Left lung (tissue), 4 donors: ENCODE measurements at regions not wholly inside any gene's neighbourhood (a gene's known extent, or its start where the extent isn't known, plus 50 kb on each side); places are given as distances from the start of the nearest gene placed in this dataset.

ENCODE experiments used
- ATAC-seq: fragments of 200-7000 bp; cut with Tn5 transposase; one replicate; pipeline ENCODE4 v1.9.1; 2020; ENCODE audit warnings: moderate library complexity
- DNase-seq, 4 donors: peaks; one replicate each; pipeline ENCODE4 v3.0.0-alpha.2; 2013 to 2020
- H3K27ac ChIP-seq, 2 donors: fragments of 200-600 bp; sonication (generic) in 1 of 2; one replicate each; pipeline versions ENCODE4 v1.5.0 to v1.8.0; 2020 to 2021
- H3K27me3 ChIP-seq, 2 donors: fragments of 200-600 bp; sonication (generic) in 1 of 2; one replicate each; pipeline versions ENCODE4 v1.5.0 to v1.8.0; 2020 to 2021
- H3K36me3 ChIP-seq, 2 donors: fragments of 200-600 bp; sonication (generic) in 1 of 2; one replicate each; pipeline versions ENCODE4 v1.5.0 to v1.8.0; 2020 to 2021
- H3K4me1 ChIP-seq, 2 donors: fragments of 200-600 bp; one replicate each; pipeline ENCODE4 v1.8.0; 2021
- H3K4me3 ChIP-seq, 2 donors: fragments of 200-600 bp; sonication (generic) in 1 of 2; one replicate each; pipeline versions ENCODE4 v1.5.0 to v1.8.0; 2020 to 2021; ENCODE audit warnings: mild to moderate bottlenecking in 1 of 2
- H3K9me3 ChIP-seq, 2 donors: fragments of 200-600 bp; sonication (generic) in 1 of 2; one replicate each; pipeline versions ENCODE4 v1.5.0 to v1.8.0; 2020 to 2021
- intact Hi-C, 2 donors: fragments of 100-400 bp; cut with DNase I; formaldehyde crosslinking; loops; one replicate each; pipeline versions ENCODE4 v1.11.2 to v1.14.2; 2022
- TF ChIP-seq, protein P1 (sequence below), 2 donors: fragments of 200-600 bp; sonication (generic) in 1 of 2; IDR thresholded peaks; one replicate each; pipeline versions ENCODE4 v1.5.0 to v1.8.0; 2021; ENCODE audit warnings: antibody characterized with exemption in 2 of 2
- donor health status: DM: no; HTN: yes; CAD: no.
- donor health status: DM: no; HTN: no; CAD: no.

DNA sequence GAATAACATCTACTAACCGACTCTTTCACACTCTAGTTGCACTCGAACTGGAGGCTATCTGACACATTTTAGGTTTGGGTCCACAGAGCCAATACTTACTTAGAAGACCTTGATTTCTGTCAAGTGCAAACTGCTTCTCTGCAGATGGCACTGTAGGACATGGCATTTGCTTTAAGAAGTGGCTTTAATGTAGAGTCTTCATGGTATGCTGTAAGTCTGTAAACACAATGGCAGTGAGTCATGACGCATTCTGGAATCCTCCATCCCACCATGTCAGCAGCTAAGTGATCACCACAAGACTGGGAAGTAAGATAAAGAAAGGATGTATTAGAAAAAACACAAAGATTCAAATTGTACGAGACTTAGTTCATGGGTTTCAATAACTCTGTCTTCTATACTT lies 377.0 kb upstream of the NOX3 start:
- no peaks in the 10 kb centered on the region for H3K4me1 ChIP-seq
- no peaks in the 10 kb centered on the region for H3K9me3 ChIP-seq
- no peaks in the 10 kb centered on the region for H3K27me3 ChIP-seq
- ATAC-seq (no peak), DNase-seq (peak in 2 of 4 donors; percentile 3 to 12)
- no peak overlapping the region for H3K4me3 ChIP-seq
- intact Hi-C loops, result no loop called here
- no peaks in the 10 kb centered on the region for H3K36me3 ChIP-seq
- TF ChIP-seq, protein P1, sequence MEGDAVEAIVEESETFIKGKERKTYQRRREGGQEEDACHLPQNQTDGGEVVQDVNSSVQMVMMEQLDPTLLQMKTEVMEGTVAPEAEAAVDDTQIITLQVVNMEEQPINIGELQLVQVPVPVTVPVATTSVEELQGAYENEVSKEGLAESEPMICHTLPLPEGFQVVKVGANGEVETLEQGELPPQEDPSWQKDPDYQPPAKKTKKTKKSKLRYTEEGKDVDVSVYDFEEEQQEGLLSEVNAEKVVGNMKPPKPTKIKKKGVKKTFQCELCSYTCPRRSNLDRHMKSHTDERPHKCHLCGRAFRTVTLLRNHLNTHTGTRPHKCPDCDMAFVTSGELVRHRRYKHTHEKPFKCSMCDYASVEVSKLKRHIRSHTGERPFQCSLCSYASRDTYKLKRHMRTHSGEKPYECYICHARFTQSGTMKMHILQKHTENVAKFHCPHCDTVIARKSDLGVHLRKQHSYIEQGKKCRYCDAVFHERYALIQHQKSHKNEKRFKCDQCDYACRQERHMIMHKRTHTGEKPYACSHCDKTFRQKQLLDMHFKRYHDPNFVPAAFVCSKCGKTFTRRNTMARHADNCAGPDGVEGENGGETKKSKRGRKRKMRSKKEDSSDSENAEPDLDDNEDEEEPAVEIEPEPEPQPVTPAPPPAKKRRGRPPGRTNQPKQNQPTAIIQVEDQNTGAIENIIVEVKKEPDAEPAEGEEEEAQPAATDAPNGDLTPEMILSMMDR (IDR thresholded peaks at IDR 0.05), result no peak
- H3K27ac ChIP-seq, result no peak overlapping the region

DNA sequence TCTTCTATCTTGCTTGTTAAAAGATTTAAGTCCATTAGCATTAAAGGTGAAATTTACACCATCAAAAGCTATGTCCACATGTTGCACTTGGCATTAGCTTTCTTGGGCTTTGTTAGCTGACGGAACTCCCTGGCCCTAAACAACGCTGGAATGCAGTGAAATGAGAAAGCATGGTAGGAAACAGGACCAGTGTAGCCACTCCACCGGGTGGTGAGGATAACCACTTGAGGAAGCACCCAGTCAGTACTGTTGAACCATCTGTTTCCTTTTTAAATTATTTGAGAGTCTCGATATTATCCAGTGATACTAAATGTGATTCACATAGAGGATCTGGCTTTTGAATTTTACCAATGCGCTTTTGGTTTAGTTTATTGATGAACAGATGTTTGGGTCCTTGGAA lies 374.9 kb upstream of the NOX3 start:
- no peaks in the 10 kb centered on the region for H3K36me3 ChIP-seq
- no peaks in the 10 kb centered on the region for H3K9me3 ChIP-seq
- TF ChIP-seq, protein P1 (IDR thresholded peaks at IDR 0.05), result no peak
- H3K27ac ChIP-seq, result no peak overlapping the region
- no peak overlapping the region for H3K4me3 ChIP-seq
- no peaks in the 10 kb centered on the region for H3K4me1 ChIP-seq
- no peak for DNase-seq
- H3K27me3 ChIP-seq, result no peaks in the 10 kb centered on the region
- no peak for ATAC-seq
- intact Hi-C loops, result no loop called here

DNA sequence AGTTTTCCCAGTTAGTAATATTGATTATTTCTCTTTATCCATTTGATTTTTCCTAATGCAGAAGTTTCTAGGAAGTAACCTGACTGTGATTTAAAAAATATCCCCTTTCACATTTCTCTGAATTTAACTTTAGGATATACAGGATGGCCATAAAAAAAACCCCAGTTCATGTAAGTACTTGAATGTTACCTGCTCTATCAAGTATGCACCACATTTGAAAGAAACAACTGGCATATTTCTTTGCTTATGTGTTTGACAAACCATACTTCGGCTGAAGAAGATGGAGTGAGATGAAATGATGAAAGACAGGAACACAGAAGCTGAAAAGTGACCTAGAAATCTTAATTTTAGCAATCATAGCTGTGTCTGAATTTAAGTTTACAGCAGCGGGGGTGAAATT lies 374.0 kb upstream of the NOX3 start:
- intact Hi-C loops, result no loop called here
- DNase-seq, result no peak
- no peaks in the 10 kb centered on the region for H3K27me3 ChIP-seq
- no peak overlapping the region for H3K27ac ChIP-seq
- no peaks in the 10 kb centered on the region for H3K4me1 ChIP-seq
- TF ChIP-seq, protein P1 (IDR thresholded peaks at IDR 0.05), result no peak
- no peaks in the 10 kb centered on the region for H3K9me3 ChIP-seq
- no peaks in the 10 kb centered on the region for H3K36me3 ChIP-seq
- no peak overlapping the region for H3K4me3 ChIP-seq
- no peak for ATAC-seq

DNA sequence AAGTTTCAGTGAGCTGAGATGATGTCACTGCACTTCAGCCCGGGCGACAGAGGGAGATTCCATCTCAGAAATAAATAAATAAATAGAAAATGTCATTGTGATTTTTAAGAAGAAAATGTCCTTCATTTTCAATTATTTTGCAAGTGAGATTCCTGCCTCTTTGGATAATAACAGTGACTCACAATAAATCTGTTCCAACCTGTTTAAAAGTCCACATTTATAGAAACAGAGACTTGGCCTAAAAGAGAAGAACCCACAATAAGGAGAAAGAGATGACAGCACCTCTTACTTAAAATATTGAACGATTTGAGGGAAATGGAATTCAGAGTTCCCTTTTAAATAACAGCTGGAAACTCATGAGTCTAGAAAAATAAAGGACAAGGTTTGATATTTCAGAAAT lies 373.4 kb upstream of the NOX3 start:
- Histone ChIP-seq H3K4me3 (no peak overlapping the region), H3K9me3 (no peaks in the 10 kb centered on the region), H3K36me3 (no peaks in the 10 kb centered on the region), H3K27me3 (no peaks in the 10 kb centered on the region), H3K27ac (no peak overlapping the region), H3K4me1 (no peaks in the 10 kb centered on the region)
- TF ChIP-seq, protein P1 (IDR thresholded peaks at IDR 0.05), result no peak
- ATAC-seq (no peak), DNase-seq (no peak)
- intact Hi-C loops, result no loop called here

DNA sequence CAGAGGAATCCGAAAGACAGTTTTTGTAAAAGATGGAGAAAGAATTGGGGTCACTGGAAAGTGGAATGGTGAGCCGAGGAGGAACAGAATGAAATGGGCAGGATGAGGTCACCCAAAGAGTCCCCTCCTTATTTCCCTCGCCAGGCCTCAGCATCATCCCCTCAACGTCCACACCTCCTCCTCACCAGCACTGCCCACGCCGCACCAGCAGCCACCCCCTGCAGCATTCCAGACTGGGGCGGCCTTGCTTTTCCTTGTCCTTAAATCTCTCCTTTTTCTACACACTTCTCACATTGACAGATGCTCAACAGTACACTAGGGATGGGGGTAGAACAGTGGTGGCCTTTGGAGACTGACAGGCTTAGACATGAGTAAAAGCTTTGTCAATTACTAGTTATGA lies 363.1 kb upstream of the NOX3 start:
- Histone ChIP-seq H3K27ac (no peak overlapping the region), H3K4me1 (no peaks in the 10 kb centered on the region), H3K4me3 (no peak overlapping the region), H3K36me3 (no peaks in the 10 kb centered on the region), H3K27me3 (no peaks in the 10 kb centered on the region), H3K9me3 (peaks cover 0 to 3% of the 10 kb centered on the region in 2 donors)
- DNase-seq (no peak), ATAC-seq (no peak)
- intact Hi-C loops, result no loop called here
- TF ChIP-seq, protein P1 (IDR thresholded peaks at IDR 0.05), result no peak
